Karpas-422 (cell line): ENCODE measurements at regions not wholly inside any gene's neighbourhood (a gene's known extent, or its start where the extent isn't known, plus 50 kb on each side); places are given as distances from the start of the nearest gene placed in this dataset.
A peak's percentile ranks its signal among the peaks of the same experiment; 100 is the strongest.

Experiments
- DNase-seq: peaks from one replicate; pipeline ENCODE4 v3.0.0-alpha.2; 2015
- H2AFZ ChIP-seq: fragments of 200-600 bp; sonication (generic); 2 replicates; pipeline ENCODE4 v1.6.1; 2014; ENCODE audit warnings: antibody characterized with exemption, low read length, mixed read lengths
- H3K27ac ChIP-seq: fragments of 200-600 bp; sonication (generic); 2 replicates; pipeline ENCODE4 v1.5.1; 2014; ENCODE audit warnings: mild to moderate bottlenecking, low read length, moderate library complexity
- H3K27me3 ChIP-seq: fragments of 200-600 bp; sonication (generic); 2 replicates; pipeline ENCODE4 v1.6.1; 2014; ENCODE audit warnings: low read length, mixed read lengths
- H3K36me3 ChIP-seq: fragments of 200-600 bp; sonication (generic); 2 replicates; pipeline ENCODE4 v1.6.1; 2014; ENCODE audit warnings: low read length, mixed read lengths; ENCODE audit not compliant: insufficient read depth
- H3K4me1 ChIP-seq: fragments of 200-600 bp; sonication (generic); 2 replicates; pipeline ENCODE4 v1.6.1; 2014; ENCODE audit warnings: mild to moderate bottlenecking, low read length, mixed read lengths
- H3K4me2 ChIP-seq: fragments of 200-600 bp; sonication (generic); 2 replicates; pipeline ENCODE4 v1.6.1; 2014; ENCODE audit warnings: low read length, low read depth, mild to moderate bottlenecking; ENCODE audit not compliant: poor library complexity, severe bottlenecking
- H3K4me3 ChIP-seq: fragments of 200-600 bp; sonication (generic); 2 replicates; pipeline ENCODE4 v1.5.1; 2014; ENCODE audit warnings: mild to moderate bottlenecking, antibody characterized with exemption, low read length, mixed read lengths
- H3K79me2 ChIP-seq: fragments of 200-600 bp; sonication (generic); 2 replicates; pipeline ENCODE4 v1.6.1; 2014; ENCODE audit warnings: mild to moderate bottlenecking, low read length, mixed read lengths
- H3K9ac ChIP-seq: fragments of 200-600 bp; sonication (generic); 2 replicates; pipeline ENCODE4 v1.6.0; 2014; ENCODE audit warnings: low read length
- H3K9me2 ChIP-seq: fragments of 200-600 bp; sonication (generic), shearing (Covaris generic); replicated peaks from 2 replicates; pipeline ENCODE4 v1.6.0; 2014; ENCODE audit warnings: mild to moderate bottlenecking, low read length, moderate library complexity; ENCODE audit not compliant: insufficient read depth
- H3K9me3 ChIP-seq: fragments of 300-700, 200-600 bp; sonication (generic); 2 replicates; pipeline ENCODE4 v1.6.1; 2014; ENCODE audit warnings: low read length, mixed read lengths
- H4K20me1 ChIP-seq: fragments of 200-600 bp; sonication (generic); 2 replicates; pipeline ENCODE4 v1.6.1; 2014; ENCODE audit warnings: mild to moderate bottlenecking, antibody characterized with exemption, low read length, low read depth; ENCODE audit not compliant: insufficient read depth

GRCh38 chr3:34268032-34268709, 469.7 kb downstream of the PDCD6IP start:
- Histone ChIP-seq H4K20me1 (no peaks in the 10 kb centered on the region), H3K27ac (no peak overlapping the region), H3K79me2 (no peaks in the 10 kb centered on the region), H3K9me3 (no peaks in the 10 kb centered on the region), H3K27me3 (no peaks in the 10 kb centered on the region), H3K4me1 (peaks cover 16% of the 10 kb centered on the region), H3K4me2 (no peak overlapping the region), H3K9me2 (no peaks in the 10 kb centered on the region), H3K9ac (no peak overlapping the region), H2AFZ (no peak overlapping the region), H3K4me3 (no peak overlapping the region), H3K36me3 (no peaks in the 10 kb centered on the region)
- no peak for DNase-seq

DNA sequence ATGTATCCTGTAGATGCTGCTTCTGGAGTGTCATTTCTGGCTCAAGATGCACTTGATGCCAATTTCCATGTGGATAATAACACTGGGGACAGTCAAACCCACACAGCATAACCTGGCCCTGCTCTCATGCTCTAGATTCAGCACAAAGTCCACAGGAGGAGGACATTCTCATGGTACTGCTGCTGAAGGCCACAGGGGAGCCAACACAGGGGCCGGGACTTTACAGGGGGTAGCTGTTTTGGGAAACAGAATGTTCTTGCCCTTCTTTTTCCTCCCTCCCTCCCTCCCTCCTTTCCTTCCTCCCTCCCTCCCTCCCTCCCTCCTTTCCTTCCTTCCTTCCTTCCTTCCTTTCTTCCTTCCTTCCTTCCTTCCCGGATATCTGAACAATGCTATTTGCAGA, 477.4 kb downstream of the PDCD6IP start:
- DNase-seq, result no peak
- H3K9me2 ChIP-seq, result no peaks in the 10 kb centered on the region
- no peaks in the 10 kb centered on the region for H3K27me3 ChIP-seq
- H2AFZ ChIP-seq, result no peak overlapping the region
- H3K9me3 ChIP-seq, result no peaks in the 10 kb centered on the region
- H4K20me1 ChIP-seq, result no peaks in the 10 kb centered on the region
- H3K4me3 ChIP-seq, result no peak overlapping the region
- H3K4me1 ChIP-seq, result peaks cover 10% of the 10 kb centered on the region
- no peak overlapping the region for H3K27ac ChIP-seq
- H3K36me3 ChIP-seq, result no peaks in the 10 kb centered on the region
- H3K4me2 ChIP-seq, result no peak overlapping the region
- no peaks in the 10 kb centered on the region for H3K79me2 ChIP-seq
- no peak overlapping the region for H3K9ac ChIP-seq

DNA sequence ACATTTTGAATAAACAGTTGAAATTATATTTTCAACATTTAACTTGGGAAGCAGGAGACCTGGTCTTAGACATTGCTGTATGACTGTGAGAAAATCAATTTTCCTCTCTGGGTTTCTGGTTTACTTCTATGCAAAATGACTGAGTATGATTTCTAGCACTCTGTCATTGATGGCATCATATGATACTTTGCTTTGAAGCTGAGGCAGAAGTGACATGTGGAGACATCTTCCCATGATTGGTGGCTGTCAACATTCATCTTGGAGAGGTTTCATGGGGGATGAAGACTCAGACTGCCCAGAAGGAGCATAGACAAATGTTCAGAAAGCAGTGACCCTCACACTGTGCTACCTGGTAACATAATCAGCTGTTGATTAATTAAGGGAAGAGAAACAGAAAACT, 477.9 kb downstream of the PDCD6IP start:
- Histone ChIP-seq H3K9me3 (no peaks in the 10 kb centered on the region), H3K79me2 (no peaks in the 10 kb centered on the region), H4K20me1 (no peaks in the 10 kb centered on the region), H3K4me3 (no peak overlapping the region), H3K4me1 (peaks cover 10% of the 10 kb centered on the region), H3K9me2 (no peaks in the 10 kb centered on the region), H3K27me3 (no peaks in the 10 kb centered on the region), H3K4me2 (no peak overlapping the region), H2AFZ (no peak overlapping the region), H3K9ac (no peak overlapping the region), H3K27ac (no peak overlapping the region), H3K36me3 (no peaks in the 10 kb centered on the region)
- DNase-seq, result no peak

GRCh38 chr3:34277110-34277509, 478.7 kb downstream of the PDCD6IP start:
- Histone ChIP-seq H3K4me3 (no peak overlapping the region), H2AFZ (no peak overlapping the region), H3K9ac (no peak overlapping the region), H3K9me2 (no peaks in the 10 kb centered on the region), H3K4me2 (no peak overlapping the region), H3K27me3 (no peaks in the 10 kb centered on the region), H3K4me1 (peaks cover 10% of the 10 kb centered on the region), H3K9me3 (no peaks in the 10 kb centered on the region), H4K20me1 (no peaks in the 10 kb centered on the region), H3K79me2 (no peaks in the 10 kb centered on the region), H3K27ac (no peak overlapping the region), H3K36me3 (no peaks in the 10 kb centered on the region)
- DNase-seq, result peak; percentile 56

- Histone ChIP-seq H4K20me1 (no peaks in the 10 kb centered on the region), H3K4me2 (no peak overlapping the region), H3K4me1 (peaks cover 10% of the 10 kb centered on the region), H3K27me3 (no peaks in the 10 kb centered on the region), H3K27ac (no peak overlapping the region), H3K4me3 (no peak overlapping the region), H3K36me3 (no peaks in the 10 kb centered on the region), H3K9me2 (no peaks in the 10 kb centered on the region), H3K79me2 (no peaks in the 10 kb centered on the region), H3K9me3 (no peaks in the 10 kb centered on the region), H2AFZ (no peak overlapping the region), H3K9ac (no peak overlapping the region)
- no peak for DNase-seq
These were observed 481.5 kb downstream of the PDCD6IP start for GRCh38 chr3:34279901-34280300.

- Histone ChIP-seq H3K9me2 (no peaks in the 10 kb centered on the region), H3K9ac (no peak overlapping the region), H2AFZ (no peak overlapping the region), H3K4me2 (no peak overlapping the region), H3K27me3 (no peaks in the 10 kb centered on the region), H3K79me2 (no peaks in the 10 kb centered on the region), H3K4me3 (no peak overlapping the region), H3K4me1 (peaks cover 5% of the 10 kb centered on the region; the same call in 1 of the 2 replicates), H4K20me1 (no peaks in the 10 kb centered on the region), H3K9me3 (no peaks in the 10 kb centered on the region), H3K36me3 (no peaks in the 10 kb centered on the region), H3K27ac (no peak overlapping the region)
- DNase-seq, result no peak
These were observed 485.3 kb downstream of the PDCD6IP start for GRCh38 chr3:34283751-34284150.

- Histone ChIP-seq H3K4me2 (no peak overlapping the region), H3K4me3 (no peak overlapping the region), H3K27ac (no peak overlapping the region), H3K27me3 (no peaks in the 10 kb centered on the region), H4K20me1 (no peaks in the 10 kb centered on the region), H3K79me2 (no peaks in the 10 kb centered on the region), H3K36me3 (no peaks in the 10 kb centered on the region), H3K9ac (no peak overlapping the region), H3K4me1 (peaks cover 5% of the 10 kb centered on the region), H2AFZ (no peak overlapping the region), H3K9me3 (no peaks in the 10 kb centered on the region), H3K9me2 (no peaks in the 10 kb centered on the region)
- DNase-seq, result no peak
These were observed 486.8 kb downstream of the PDCD6IP start for GRCh38 chr3:34284959-34285826.

- Histone ChIP-seq H2AFZ (peak overlapping the region; percentile 26; the same call in 1 of the 2 replicates), H4K20me1 (no peaks in the 10 kb centered on the region), H3K9me3 (no peaks in the 10 kb centered on the region), H3K9me2 (no peaks in the 10 kb centered on the region), H3K27ac (no peak overlapping the region), H3K36me3 (no peaks in the 10 kb centered on the region), H3K4me2 (no peak overlapping the region), H3K79me2 (no peaks in the 10 kb centered on the region), H3K4me3 (no peak overlapping the region), H3K27me3 (no peaks in the 10 kb centered on the region), H3K4me1 (peaks cover 7% of the 10 kb centered on the region), H3K9ac (no peak overlapping the region)
- no peak for DNase-seq
These were observed 487.4 kb downstream of the PDCD6IP start for GRCh38 chr3:34285827-34286188.
